HEK293 (cell line): ENCODE measurements at regions not wholly inside any gene's neighbourhood (a gene's known extent, or its start where the extent isn't known, plus 50 kb on each side); places are given as distances from the start of the nearest gene placed in this dataset.

Experiments
- CTCF ChIA-PET: fragments of 350-600 bp; formaldehyde crosslinking; extraction: SDS; loops from one replicate; lab custom pipeline; 2021; ENCODE audit warnings: antibody characterized with exemption; lab: Yijun Ruan, JAX
- POLR2A ChIA-PET: fragments of 300-600 bp; formaldehyde crosslinking; extraction: SDS; loops from one replicate; lab custom pipeline; 2020; ENCODE audit warnings: antibody characterized with exemption, inconsistent platforms; lab: Yijun Ruan, JAX
- H3K27ac ChIP-seq: fragments of 200-500 bp; sonication (Bioruptor generic); 2 replicates; pipeline ENCODE4 v1.5.1; 2014; ENCODE audit warnings: low read depth, low read length, control low read depth, inconsistent platforms; ENCODE audit errors: extremely low read depth
- H3K36me3 ChIP-seq, 2 experiments: fragments of 200-500 bp in 1 of 2; sonication (Bioruptor generic) in 1 of 2; 1 replicate in 1 of 2; 2 replicates in 1 of 2; pipeline ENCODE4 v1.5.1; 2014 to 2017; ENCODE audit warnings: inconsistent platforms in 2 of 2, low read length in 2 of 2; ENCODE audit not compliant: control insufficient read depth in 2 of 2, insufficient read depth in 1 of 2
- H3K4me1 ChIP-seq: fragments of 200-500 bp; sonication (Bioruptor generic); 2 replicates; pipeline ENCODE4 v1.5.1; 2014; ENCODE audit warnings: mild to moderate bottlenecking, low read length, inconsistent platforms; ENCODE audit not compliant: control insufficient read depth, insufficient read depth
- H3K4me3 ChIP-seq: 2 replicates; pipeline ENCODE4 v1.5.1; 2011; ENCODE audit warnings: low read depth, mild to moderate bottlenecking, control low read depth, low read length, moderate library complexity
- H3K9me3 ChIP-seq: fragments of 200-500 bp; sonication (Bioruptor generic); 2 replicates; pipeline ENCODE4 v1.5.1; 2014; ENCODE audit warnings: low read depth, low read length, inconsistent platforms; ENCODE audit not compliant: control insufficient read depth, insufficient read depth
- EGR2 ChIP-seq: fragments of 450-650 bp; formaldehyde crosslinking; IDR thresholded peaks from 2 replicates; pipeline ENCODE4 v1.5.1; 2016; ENCODE audit warnings: low read depth, missing biosample characterization, missing genetic modification characterization
- GFI1B ChIP-seq: fragments of 450-650 bp; formaldehyde crosslinking; IDR thresholded peaks from 2 replicates; pipeline ENCODE4 v1.5.1; 2016; ENCODE audit warnings: missing biosample characterization, missing genetic modification characterization
- GLI2 ChIP-seq: fragments of 450-650 bp; formaldehyde crosslinking; IDR thresholded peaks from 2 replicates; pipeline ENCODE4; 2017; ENCODE audit warnings: missing biosample characterization, missing genetic modification characterization, low read depth, borderline replicate concordance
- GLIS2 ChIP-seq: fragments of 450-650 bp; formaldehyde crosslinking; IDR thresholded peaks from 2 replicates; pipeline ENCODE4 v1.5.1; 2016; ENCODE audit warnings: missing biosample characterization, missing genetic modification characterization
- MZF1 ChIP-seq: fragments of 450-650 bp; formaldehyde crosslinking; IDR thresholded peaks from 2 replicates; pipeline ENCODE4 v1.5.1; 2017; ENCODE audit warnings: missing biosample characterization, missing genetic modification characterization, borderline replicate concordance
- PRDM6 ChIP-seq: fragments of 450-650 bp; formaldehyde crosslinking; IDR thresholded peaks from 2 replicates; pipeline ENCODE4 v1.5.1; 2017; ENCODE audit warnings: missing biosample characterization, missing genetic modification characterization
- SCRT2 ChIP-seq: fragments of 450-650 bp; formaldehyde crosslinking; IDR thresholded peaks from 2 replicates; pipeline ENCODE4 v1.5.1; 2016; ENCODE audit warnings: missing biosample characterization, missing genetic modification characterization
- SP3 ChIP-seq: fragments of 450-650 bp; formaldehyde crosslinking; IDR thresholded peaks from 2 replicates; pipeline ENCODE4 v1.5.1; 2016; ENCODE audit warnings: missing biosample characterization, missing genetic modification characterization
- TCF7L2 ChIP-seq: IDR thresholded peaks from 2 replicates; pipeline ENCODE4 v1.6.1; 2011; ENCODE audit warnings: low read depth, mild to moderate bottlenecking, inconsistent platforms, low read length, moderate library complexity, borderline replicate concordance
- YY1 ChIP-seq: fragments of 450-650 bp; formaldehyde crosslinking; IDR thresholded peaks from 2 replicates; pipeline ENCODE4 v1.5.1; 2018; ENCODE audit warnings: missing biosample characterization, missing genetic modification characterization
- ZBTB1 ChIP-seq: fragments of 450-650 bp; formaldehyde crosslinking; IDR thresholded peaks from 2 replicates; pipeline ENCODE4 v1.5.1; 2016; ENCODE audit warnings: missing biosample characterization, missing genetic modification characterization
- ZBTB17 ChIP-seq: fragments of 450-650 bp; formaldehyde crosslinking; IDR thresholded peaks from 2 replicates; pipeline ENCODE4 v1.5.1; 2016; ENCODE audit warnings: missing biosample characterization, missing genetic modification characterization
- ZFP37 ChIP-seq: fragments of 450-650 bp; formaldehyde crosslinking; IDR thresholded peaks from 2 replicates; pipeline ENCODE4 v1.5.1; 2016; ENCODE audit warnings: missing biosample characterization, missing genetic modification characterization
- ZNF174 ChIP-seq: fragments of 450-650 bp; formaldehyde crosslinking; IDR thresholded peaks from 2 replicates; pipeline ENCODE4 v1.5.0; 2017; ENCODE audit warnings: missing biosample characterization, mild to moderate bottlenecking, missing genetic modification characterization
- ZNF302 ChIP-seq: fragments of 450-650 bp; formaldehyde crosslinking; IDR thresholded peaks from 2 replicates; pipeline ENCODE4 v1.5.1; 2016; ENCODE audit warnings: missing biosample characterization, missing genetic modification characterization, low read depth
- ZNF555 ChIP-seq: fragments of 450-650 bp; formaldehyde crosslinking; conservative IDR thresholded peaks from 2 replicates; pipeline ENCODE4 v1.5.1; 2017; ENCODE audit warnings: missing biosample characterization, mild to moderate bottlenecking, missing genetic modification characterization, inconsistent platforms
- ZNF639 ChIP-seq: fragments of 450-650 bp; formaldehyde crosslinking; IDR thresholded peaks from 2 replicates; pipeline ENCODE4 v1.5.1; 2016; ENCODE audit warnings: missing biosample characterization, missing genetic modification characterization
- ZNF658 ChIP-seq: fragments of 450-650 bp; formaldehyde crosslinking; IDR thresholded peaks from 2 replicates; pipeline ENCODE4; 2016; ENCODE audit warnings: missing biosample characterization, missing genetic modification characterization
- ZNF76 ChIP-seq: fragments of 450-650 bp; formaldehyde crosslinking; IDR thresholded peaks from 2 replicates; pipeline ENCODE4; 2016; ENCODE audit warnings: low read depth, missing biosample characterization, missing genetic modification characterization, borderline replicate concordance
- ZNF843 ChIP-seq: fragments of 450-650 bp; formaldehyde crosslinking; IDR thresholded peaks from 2 replicates; pipeline ENCODE4 v1.5.1; 2016; ENCODE audit warnings: missing biosample characterization, missing genetic modification characterization
- ZSCAN5A ChIP-seq: fragments of 450-650 bp; formaldehyde crosslinking; IDR thresholded peaks from 2 replicates; pipeline ENCODE4 v1.5.1; 2016; ENCODE audit warnings: missing biosample characterization, missing genetic modification characterization

GRCh38 chr2:2940061-2940460 is 437.6 kb downstream of the EIPR1 start:
- POLR2A ChIA-PET, result no interaction called here
- H3K9me3 ChIP-seq, result no peaks in the 10 kb centered on the region
- CTCF ChIA-PET, result no interaction called here
- H3K4me3 ChIP-seq, result no peak overlapping the region
- no peak for TF ChIP-seq ZBTB1 (tag by site-specific recombination)
- TF ChIP-seq GLI2 (tag by site-specific recombination), result no peak
- TF ChIP-seq ZNF174 (tag by site-specific recombination), result no peak
- no peak for TF ChIP-seq SCRT2 (tag by site-specific recombination)
- no peak for TF ChIP-seq TCF7L2
- TF ChIP-seq MZF1 (tag by site-specific recombination), result no peak
- TF ChIP-seq ZFP37, result no peak
- TF ChIP-seq ZNF658 (tag by site-specific recombination), result no peak
- TF ChIP-seq ZBTB17, result no peak
- TF ChIP-seq PRDM6 (tag by site-specific recombination), result no peak
- TF ChIP-seq ZNF76 (tag by site-specific recombination), result no peak
- TF ChIP-seq ZNF302 (tag by site-specific recombination), result no peak
- no peak for TF ChIP-seq GFI1B
- TF ChIP-seq ZNF639 (tag by site-specific recombination), result no peak
- no peaks in the 10 kb centered on the region for H3K36me3 ChIP-seq
- H3K4me1 ChIP-seq, result no peaks in the 10 kb centered on the region
- no peak overlapping the region for H3K27ac ChIP-seq

- Histone ChIP-seq H3K9me3 (no peaks in the 10 kb centered on the region), H3K4me3 (no peak overlapping the region), H3K27ac (no peak overlapping the region), H3K36me3 (no peaks in the 10 kb centered on the region), H3K4me1 (no peaks in the 10 kb centered on the region)
- no peak for TF ChIP-seq YY1 (tag by site-specific recombination)
- TF ChIP-seq ZSCAN5A, result no peak
- TF ChIP-seq GLIS2 (tag by site-specific recombination), result no peak
- TF ChIP-seq ZNF843 (tag by site-specific recombination), result no peak
- no peak for TF ChIP-seq EGR2 (tag by site-specific recombination)
- TF ChIP-seq ZNF555 (tag by site-specific recombination), result no peak
- TF ChIP-seq SP3 (tag by site-specific recombination), result no peak
- POLR2A ChIA-PET, result no interaction called here
- CTCF ChIA-PET, result interaction anchor here (0.5 kb wide), 1 partner anchor 820 kb away, joined by 3 read pairs; no protein-coding TSS in a partner anchor
Measured at GRCh38 chr2:2939078-2939795, 438.4 kb downstream of the EIPR1 start.
